PC-3 (cell line): ENCODE measurements at regions not wholly inside any gene's neighbourhood (a gene's known extent, or its start where the extent isn't known, plus 50 kb on each side); places are given as distances from the start of the nearest gene placed in this dataset.

ENCODE experiments used
- ATAC-seq: fragments of 200-7000 bp; cut with Tn5 transposase; 2 replicates; pipeline ENCODE4 v1.9.1; 2020; ENCODE audit warnings: mild to moderate bottlenecking, moderate library complexity
- BruUV-seq: library from RNA; stranded (reverse); fragments of 400-500 nt; replicated peaks from 2 replicates; lab custom pipeline; 2021; lab: Mats Ljungman, UMichigan
- CTCF ChIA-PET: fragments of 300-600 bp; sonication (Branson Sonifier 250); formaldehyde crosslinking; loops from one replicate; lab custom pipeline; 2022; ENCODE audit warnings: antibody characterized with exemption; lab: Charles Lee
- POLR2A ChIA-PET: fragments of 300-600 bp; sonication (Branson Sonifier 250); formaldehyde crosslinking; loops from one replicate; lab custom pipeline; 2022; ENCODE audit warnings: antibody characterized with exemption; ENCODE audit not compliant: unreplicated experiment; lab: Charles Lee
- DNase-seq: peaks from one replicate; pipeline ENCODE4 v3.0.0-alpha.2; 2015
- H2AFZ ChIP-seq: fragments of 300-600 bp; sonication (generic); 2 replicates; pipeline ENCODE4 v1.6.0; 2016; ENCODE audit warnings: antibody characterized with exemption, low read length
- H3F3A ChIP-seq: fragments of 300-600 bp; sonication (generic); one replicate; pipeline ENCODE4 v1.6.0; 2017; ENCODE audit warnings: antibody characterized with exemption, low read length, control low read depth, mild to moderate bottlenecking; ENCODE audit not compliant: unreplicated experiment
- H3K27ac ChIP-seq: fragments of 300-600 bp; sonication (generic); 2 replicates; pipeline ENCODE4 v1.5.1; 2016; ENCODE audit warnings: mild to moderate bottlenecking, low read length
- H3K27me3 ChIP-seq: fragments of 300-600 bp; sonication (generic); 2 replicates; pipeline ENCODE4 v1.6.1; 2016; ENCODE audit warnings: low read length, mixed read lengths
- H3K36me3 ChIP-seq: fragments of 300-600 bp; sonication (generic); 2 replicates; pipeline ENCODE4 v1.6.1; 2016; ENCODE audit warnings: low read depth, mixed run types, low read length, mixed read lengths
- H3K4me1 ChIP-seq: fragments of 300-600 bp; sonication (generic); 2 replicates; pipeline ENCODE4 v1.5.1; 2016; ENCODE audit warnings: low read length; ENCODE audit not compliant: insufficient read depth
- H3K4me2 ChIP-seq: fragments of 300-600 bp; sonication (generic); 2 replicates; pipeline ENCODE4 v1.6.0; 2016; ENCODE audit warnings: low read length
- H3K4me3 ChIP-seq: fragments of 300-600 bp; sonication (generic); 2 replicates; pipeline ENCODE4 v1.5.1; 2016; ENCODE audit warnings: mild to moderate bottlenecking, low read length, mixed read lengths
- H3K79me2 ChIP-seq: fragments of 300-600 bp; sonication (generic); 2 replicates; pipeline ENCODE4 v1.6.1; 2017; ENCODE audit warnings: low read length, mixed read lengths
- H3K9ac ChIP-seq: fragments of 300-600 bp; sonication (generic); 2 replicates; pipeline ENCODE4 v1.6.0; 2016; ENCODE audit warnings: mild to moderate bottlenecking, low read length
- H3K9me2 ChIP-seq: fragments of 300-600 bp; sonication (generic); replicated peaks from 2 replicates; pipeline ENCODE4 v1.6.1; 2016; ENCODE audit warnings: mixed run types, low read length, mixed read lengths
- H3K9me3 ChIP-seq: fragments of 300-600 bp; sonication (generic); 2 replicates; pipeline ENCODE4 v1.6.1; 2016; ENCODE audit warnings: low read length, mixed read lengths
- H4K20me1 ChIP-seq: fragments of 300-600 bp; sonication (generic); 2 replicates; pipeline ENCODE4 v1.6.1; 2016; ENCODE audit warnings: low read length, mixed read lengths
- EZH2 ChIP-seq: fragments of 300-600 bp; sonication (generic); IDR thresholded peaks from one replicate; pipeline ENCODE4 v1.6.1; 2017; ENCODE audit warnings: antibody characterized with exemption, mild to moderate bottlenecking, low read length; ENCODE audit not compliant: unreplicated experiment
- EZH2phosphoT487 ChIP-seq: fragments of 300-600 bp; sonication (generic); IDR thresholded peaks from 2 replicates; pipeline ENCODE4 v1.6.1; 2018; ENCODE audit warnings: mild to moderate bottlenecking, antibody characterized with exemption, low read length, borderline replicate concordance
- intact Hi-C: fragments of 100-400 bp; cut with micrococcal nuclease; formaldehyde crosslinking; loops from 2 replicates; pipeline ENCODE4 v1.9.0; 2023
- TF ChIP-seq, protein P1 (sequence below): fragments of 300-600 bp; sonication (generic); conservative IDR thresholded peaks from 2 replicates; pipeline ENCODE4 v1.5.1; 2017; ENCODE audit warnings: antibody characterized with exemption, low read depth, mild to moderate bottlenecking, low read length

DNA sequence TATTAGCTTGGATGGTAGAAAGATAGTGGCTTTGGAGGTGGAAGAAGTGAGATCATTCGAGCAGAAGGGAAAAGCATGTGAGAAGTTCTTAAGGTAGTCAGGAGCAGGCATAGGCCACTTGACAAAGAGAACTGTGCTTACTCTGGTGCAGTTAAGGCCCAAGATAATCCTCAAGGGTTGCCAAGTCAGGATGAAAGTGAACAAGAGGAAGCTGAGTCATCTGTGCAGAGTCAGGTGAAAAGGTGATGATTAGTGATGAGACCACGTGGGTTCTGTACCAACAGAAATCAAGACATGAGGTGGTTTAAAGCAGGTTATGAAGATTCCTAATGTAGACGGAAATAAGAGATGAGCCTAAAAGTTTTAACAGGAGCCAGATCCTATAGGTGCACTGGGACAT is 369.8 kb downstream of the DTHD1 start:
- Histone ChIP-seq H3F3A (no peaks in the 10 kb centered on the region), H4K20me1 (no peaks in the 10 kb centered on the region), H3K4me3 (no peak overlapping the region), H2AFZ (no peak overlapping the region), H3K9me2 (no peaks in the 10 kb centered on the region), H3K9me3 (no peaks in the 10 kb centered on the region), H3K4me2 (no peak overlapping the region), H3K79me2 (no peaks in the 10 kb centered on the region), H3K36me3 (no peaks in the 10 kb centered on the region), H3K27ac (no peak overlapping the region), H3K9ac (no peak overlapping the region), H3K27me3 (no peaks in the 10 kb centered on the region), H3K4me1 (no peaks in the 10 kb centered on the region)
- POLR2A ChIA-PET = no interaction called here
- ATAC-seq (no peak), DNase-seq (no peak)
- BruUV-seq = no TSS peak
- intact Hi-C loops = no loop called here
- TF ChIP-seq EZH2 (no peak), EZH2phosphoT487 (no peak)
- TF ChIP-seq, protein P1, sequence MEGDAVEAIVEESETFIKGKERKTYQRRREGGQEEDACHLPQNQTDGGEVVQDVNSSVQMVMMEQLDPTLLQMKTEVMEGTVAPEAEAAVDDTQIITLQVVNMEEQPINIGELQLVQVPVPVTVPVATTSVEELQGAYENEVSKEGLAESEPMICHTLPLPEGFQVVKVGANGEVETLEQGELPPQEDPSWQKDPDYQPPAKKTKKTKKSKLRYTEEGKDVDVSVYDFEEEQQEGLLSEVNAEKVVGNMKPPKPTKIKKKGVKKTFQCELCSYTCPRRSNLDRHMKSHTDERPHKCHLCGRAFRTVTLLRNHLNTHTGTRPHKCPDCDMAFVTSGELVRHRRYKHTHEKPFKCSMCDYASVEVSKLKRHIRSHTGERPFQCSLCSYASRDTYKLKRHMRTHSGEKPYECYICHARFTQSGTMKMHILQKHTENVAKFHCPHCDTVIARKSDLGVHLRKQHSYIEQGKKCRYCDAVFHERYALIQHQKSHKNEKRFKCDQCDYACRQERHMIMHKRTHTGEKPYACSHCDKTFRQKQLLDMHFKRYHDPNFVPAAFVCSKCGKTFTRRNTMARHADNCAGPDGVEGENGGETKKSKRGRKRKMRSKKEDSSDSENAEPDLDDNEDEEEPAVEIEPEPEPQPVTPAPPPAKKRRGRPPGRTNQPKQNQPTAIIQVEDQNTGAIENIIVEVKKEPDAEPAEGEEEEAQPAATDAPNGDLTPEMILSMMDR = no peak
- CTCF ChIA-PET = no interaction called here

- H3K4me3 ChIP-seq = no peak overlapping the region
- BruUV-seq = no TSS peak
- H3K9ac ChIP-seq = no peak overlapping the region
- TF ChIP-seq, protein P1 = no peak
- no peak for TF ChIP-seq EZH2
- H3K4me1 ChIP-seq = no peaks in the 10 kb centered on the region
- H3K27ac ChIP-seq = no peak overlapping the region
- ChIA-PET POLR2A (no interaction called here), CTCF (no interaction called here)
- intact Hi-C loops = no loop called here
- no peak for DNase-seq
- H2AFZ ChIP-seq = no peak overlapping the region
- no peaks in the 10 kb centered on the region for H3K79me2 ChIP-seq
- no peaks in the 10 kb centered on the region for H3K9me2 ChIP-seq
- no peak for ATAC-seq
- no peaks in the 10 kb centered on the region for H3K27me3 ChIP-seq
- no peak overlapping the region for H3K4me2 ChIP-seq
- no peaks in the 10 kb centered on the region for H3K9me3 ChIP-seq
- no peaks in the 10 kb centered on the region for H3K36me3 ChIP-seq
- no peaks in the 10 kb centered on the region for H4K20me1 ChIP-seq
- H3F3A ChIP-seq = no peaks in the 10 kb centered on the region
These were observed 371.4 kb downstream of the DTHD1 start for GRCh38 chr4:36652857-36653256.

- Histone ChIP-seq H3K9ac (no peak overlapping the region), H3K36me3 (no peaks in the 10 kb centered on the region), H3K9me2 (no peaks in the 10 kb centered on the region), H3K9me3 (no peaks in the 10 kb centered on the region), H2AFZ (no peak overlapping the region), H3F3A (no peaks in the 10 kb centered on the region), H3K4me3 (no peak overlapping the region), H3K27me3 (peaks cover 5% of the 10 kb centered on the region; the same call in 1 of the 2 replicates), H3K79me2 (no peaks in the 10 kb centered on the region), H3K27ac (no peak overlapping the region), H3K4me2 (no peak overlapping the region), H3K4me1 (no peaks in the 10 kb centered on the region), H4K20me1 (no peaks in the 10 kb centered on the region)
- POLR2A ChIA-PET = no interaction called here
- no peak for DNase-seq
- intact Hi-C loops = no loop called here
- no TSS peak for BruUV-seq
- TF ChIP-seq EZH2 (no peak), EZH2phosphoT487 (no peak)
- TF ChIP-seq, protein P1 = no peak
- CTCF ChIA-PET = no interaction called here
- ATAC-seq = no peak
These were observed 384.6 kb downstream of the DTHD1 start for GRCh38 chr4:36665985-36666527.
